GM20431 (cell line): ENCODE measurements at regions not wholly inside any gene's neighbourhood (a gene's known extent, or its start where the extent isn't known, plus 50 kb on each side); places are given as distances from the start of the nearest gene placed in this dataset.
"Not testable (repeated sequence)": the region's sequence is repeated elsewhere in the genome, so short reads cannot be mapped to it uniquely, and the experiment has no call there.

Experiments
- in situ Hi-C: fragments of 300-500 bp; cut with MseI, MboI; formaldehyde crosslinking; loops from one replicate; pipeline ENCODE4 v1.15.0; 2020; ENCODE audit warnings: low sequenced_read_pairs; ENCODE audit not compliant: unreplicated experiment

- in situ Hi-C loops, result no loop called here
These were observed 218.7 kb upstream of the HS3ST1 start for GRCh38 chr4:11647433-11647832.

DNA sequence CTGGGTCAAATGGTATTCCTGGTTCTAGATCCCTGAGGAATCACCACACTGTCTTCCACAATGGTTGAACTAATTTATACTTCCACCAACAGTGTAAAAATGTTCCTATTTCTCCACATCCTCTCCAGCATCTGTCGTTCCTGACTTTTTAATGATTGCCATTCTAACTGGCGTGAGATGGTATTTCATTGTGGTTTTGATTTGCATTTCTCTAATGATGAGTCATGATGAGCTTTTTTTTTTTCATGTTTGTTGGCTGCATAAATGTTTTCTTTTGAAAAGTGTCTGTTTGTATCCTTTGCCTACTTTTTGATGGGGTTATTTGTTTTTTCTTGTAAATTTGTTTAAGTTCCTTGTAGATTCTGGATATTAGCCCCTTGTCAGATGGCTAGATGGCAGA, 214.4 kb upstream of the HS3ST1 start:
- in situ Hi-C loops, result not testable (repeated sequence)

DNA sequence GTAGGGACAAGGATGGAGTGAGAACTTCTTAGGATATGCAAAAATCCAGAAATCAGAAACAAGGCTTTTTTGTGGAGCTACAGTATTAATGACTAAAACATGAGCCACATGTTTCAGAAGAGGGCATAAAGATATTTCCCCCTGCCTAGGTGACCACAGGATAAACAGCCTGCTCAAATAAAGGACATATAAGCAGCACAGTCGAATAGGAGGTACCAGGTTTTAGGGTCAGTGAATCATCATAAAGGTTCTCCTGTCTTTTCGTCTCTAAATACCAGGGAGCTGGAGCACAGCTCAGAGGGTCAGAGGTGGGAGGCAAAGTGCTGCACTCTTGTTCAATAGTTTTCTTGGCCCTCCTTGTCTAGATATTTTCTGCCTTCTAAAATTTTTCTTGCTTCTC, 211.9 kb upstream of the HS3ST1 start:
- in situ Hi-C loops, result no loop called here

GRCh38 chr4:11636551-11636950, 207.9 kb upstream of the HS3ST1 start:
- in situ Hi-C loops, result no loop called here

GRCh38 chr4:11636031-11636430, 207.3 kb upstream of the HS3ST1 start:
- in situ Hi-C loops, result no loop called here

DNA sequence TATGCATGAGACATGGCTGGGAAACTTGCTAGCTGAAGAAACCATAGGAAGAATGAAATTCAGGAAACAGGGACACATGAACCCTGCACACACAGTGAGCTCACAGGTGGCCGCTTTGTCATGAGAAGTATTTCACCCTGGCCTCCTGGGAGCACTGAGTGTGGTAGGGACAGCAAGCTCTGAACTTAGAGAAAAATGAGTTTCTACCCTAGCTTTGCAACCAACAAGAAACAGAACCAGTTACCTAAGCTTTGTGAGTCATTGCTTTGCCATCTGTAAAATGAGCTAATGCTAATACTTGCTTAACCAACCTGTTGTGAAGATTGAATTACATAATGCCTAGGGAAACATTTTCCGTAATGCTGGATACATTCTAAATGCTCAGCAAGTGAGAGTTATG, 206.6 kb upstream of the HS3ST1 start:
- in situ Hi-C loops, result no loop called here

DNA sequence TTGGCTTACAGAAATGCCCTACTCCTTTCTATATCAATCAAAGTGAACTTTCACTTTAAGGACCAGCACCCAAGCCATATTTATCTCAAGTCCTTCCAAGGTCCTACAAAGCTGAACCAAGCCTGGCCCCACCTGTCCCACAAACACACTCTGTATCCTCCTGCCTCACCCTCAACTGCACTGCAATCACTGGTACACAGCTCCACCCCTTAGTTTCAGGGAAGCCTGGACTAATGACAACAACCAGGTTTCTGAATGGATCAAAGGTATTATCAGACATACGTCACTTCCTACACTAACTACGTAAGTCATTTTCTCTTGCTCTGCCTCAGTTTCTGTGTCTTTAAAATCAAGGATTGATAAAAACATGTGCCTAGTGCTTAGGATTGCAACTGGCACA, 205.6 kb upstream of the HS3ST1 start:
- in situ Hi-C loops, result no loop called here

GRCh38 chr4:11633430-11633829, 204.7 kb upstream of the HS3ST1 start:
- in situ Hi-C loops, result no loop called here

DNA sequence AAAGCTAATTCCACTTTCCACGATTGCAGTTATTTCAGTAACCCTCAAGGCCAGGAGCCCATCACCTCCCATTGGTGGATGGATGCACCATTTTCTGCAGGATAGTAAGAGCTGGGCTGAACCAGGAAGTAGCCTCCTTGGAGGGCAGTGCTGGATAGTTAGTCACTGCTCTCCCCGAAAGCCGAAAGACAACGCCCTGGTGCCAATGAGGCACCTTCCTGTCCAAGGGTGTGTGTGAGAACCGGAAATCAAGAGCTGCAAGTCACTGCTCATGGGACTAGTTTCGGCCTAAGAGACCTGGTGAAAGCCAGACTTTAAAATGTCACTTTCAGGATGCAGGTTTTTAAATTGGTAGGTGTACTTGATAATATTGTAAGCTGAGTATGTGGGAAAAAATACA, 203.8 kb upstream of the HS3ST1 start:
- in situ Hi-C loops, result no loop called here

- in situ Hi-C loops, result no loop called here
These were observed 203.3 kb upstream of the HS3ST1 start for GRCh38 chr4:11632025-11632424.

DNA sequence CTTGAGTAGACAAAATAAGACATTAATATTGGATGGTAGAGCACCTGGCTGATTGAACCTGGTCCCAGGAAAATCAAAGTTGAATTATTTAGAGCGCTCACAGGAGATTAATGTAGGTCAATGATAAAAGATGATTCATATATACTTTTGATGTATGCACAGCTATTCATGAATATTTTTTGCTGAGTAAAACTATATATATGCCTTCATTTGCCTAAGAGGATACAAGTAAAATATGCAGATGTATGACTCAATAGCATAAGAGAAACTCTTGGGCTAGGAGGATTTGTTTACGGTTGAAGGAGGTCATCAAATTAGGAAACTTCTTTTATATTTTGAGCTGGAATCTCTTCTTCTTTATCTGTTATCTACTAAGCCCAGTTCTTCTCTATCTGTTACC, 202.7 kb upstream of the HS3ST1 start:
- in situ Hi-C loops, result no loop called here

DNA sequence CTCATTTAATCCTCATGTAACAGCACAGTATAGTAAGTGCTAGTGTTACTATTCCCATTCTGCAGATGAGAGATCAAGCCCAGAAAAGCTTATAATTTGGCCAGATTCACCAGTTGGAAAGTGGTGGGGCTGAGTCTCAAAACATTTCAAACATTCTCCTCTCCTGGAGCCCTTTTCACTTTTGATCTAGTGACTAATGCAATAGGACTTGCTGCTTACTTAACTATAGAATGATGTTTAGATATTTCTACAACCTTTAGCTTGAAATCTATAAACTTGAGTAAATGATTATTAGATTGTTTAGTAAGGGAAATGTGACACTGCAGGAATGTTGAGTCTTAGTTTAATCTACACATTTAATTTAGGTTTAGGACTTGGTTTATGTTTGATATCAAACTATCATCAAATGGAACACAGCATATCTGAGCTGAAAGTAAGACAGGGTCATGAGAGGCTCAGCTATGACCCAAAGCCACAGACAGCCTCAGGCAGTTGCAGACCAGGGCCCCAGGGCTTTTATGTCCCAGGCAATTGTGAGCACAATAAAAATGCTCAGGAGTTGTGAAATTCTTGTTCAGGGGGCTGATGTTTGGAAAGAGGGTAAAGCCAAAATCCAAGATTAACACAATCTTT, 199.5 kb upstream of the HS3ST1 start:
- in situ Hi-C loops, result no loop called here

- in situ Hi-C loops, result no loop called here
These were observed 197.4 kb upstream of the HS3ST1 start for GRCh38 chr4:11626066-11626465.

DNA sequence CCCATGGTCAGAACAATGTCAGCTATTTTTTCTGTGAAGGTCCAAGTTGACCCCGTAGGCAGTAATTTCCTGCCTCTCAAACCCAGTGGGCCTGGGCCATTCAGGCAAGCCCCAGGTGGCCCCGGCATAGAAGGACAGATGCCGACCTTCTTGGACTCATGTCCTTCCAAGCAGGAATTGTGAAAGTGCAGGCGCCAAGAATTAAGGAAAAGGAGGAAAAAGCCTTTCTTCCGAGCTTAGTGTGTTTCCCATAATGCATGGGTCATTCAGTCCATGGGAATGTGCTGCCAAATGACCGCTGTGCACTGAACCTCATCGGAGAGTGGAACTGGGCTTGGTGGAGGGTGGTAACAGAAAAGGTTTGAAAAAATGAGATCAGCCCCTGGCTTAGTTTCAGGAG, 196.5 kb upstream of the HS3ST1 start:
- in situ Hi-C loops, result no loop called here

DNA sequence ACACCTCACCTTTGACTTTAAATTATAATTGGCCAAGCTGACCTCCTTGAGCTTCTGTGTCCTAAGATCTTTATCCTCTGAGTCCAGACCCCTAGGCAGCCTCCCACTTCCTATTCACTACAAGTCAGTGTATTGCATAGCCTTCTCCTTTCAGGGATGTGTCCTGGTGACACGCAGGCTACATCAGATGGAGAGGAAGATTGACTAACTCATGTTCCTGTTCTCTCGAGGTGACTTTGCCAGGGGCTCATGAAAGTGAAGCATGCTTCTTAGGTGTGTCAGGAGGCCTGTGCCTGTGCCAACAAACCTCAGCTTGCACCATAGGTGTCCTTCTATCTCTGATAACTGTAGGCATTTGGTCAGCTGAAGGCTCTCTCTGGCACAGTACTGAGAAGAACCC, 195.7 kb upstream of the HS3ST1 start:
- in situ Hi-C loops, result no loop called here

DNA sequence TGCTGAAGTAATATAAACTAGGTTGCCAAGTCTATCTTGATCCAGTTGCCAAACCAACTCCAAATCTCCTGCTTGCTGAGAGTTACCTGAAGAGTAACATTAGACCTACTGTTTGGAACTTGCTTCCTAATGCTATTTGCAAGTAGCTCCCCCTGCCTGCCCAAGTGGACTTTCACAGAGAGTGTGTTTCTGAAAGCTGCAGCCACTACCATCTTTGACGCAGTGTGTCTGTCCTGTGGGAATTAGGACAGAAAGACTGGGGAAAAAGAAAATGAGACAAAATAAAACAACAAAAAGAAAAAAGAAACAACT, 195.0 kb upstream of the HS3ST1 start:
- in situ Hi-C loops, result no loop called here

- in situ Hi-C loops, result no loop called here
These were observed 194.4 kb upstream of the HS3ST1 start for GRCh38 chr4:11622961-11623725.

DNA sequence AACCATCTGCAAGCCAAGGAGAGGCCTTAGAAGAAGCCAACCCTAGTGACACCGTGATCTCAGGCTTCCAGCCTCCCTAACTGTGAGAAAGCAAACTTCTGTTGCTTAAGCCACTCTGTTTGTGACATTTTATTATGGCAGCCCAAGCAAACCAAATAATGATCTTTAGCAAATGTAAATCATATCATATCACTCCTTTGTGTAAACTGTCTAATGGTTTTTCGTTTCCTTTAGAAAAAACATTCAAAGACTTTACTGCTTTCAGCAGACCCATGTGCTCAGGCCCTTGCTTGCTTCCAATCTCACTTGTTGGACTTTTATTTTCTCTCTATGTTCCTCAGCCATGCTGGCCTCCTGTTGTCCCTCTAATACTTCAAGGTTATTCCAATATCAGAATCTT, 192.2 kb upstream of the HS3ST1 start:
- in situ Hi-C loops, result no loop called here

DNA sequence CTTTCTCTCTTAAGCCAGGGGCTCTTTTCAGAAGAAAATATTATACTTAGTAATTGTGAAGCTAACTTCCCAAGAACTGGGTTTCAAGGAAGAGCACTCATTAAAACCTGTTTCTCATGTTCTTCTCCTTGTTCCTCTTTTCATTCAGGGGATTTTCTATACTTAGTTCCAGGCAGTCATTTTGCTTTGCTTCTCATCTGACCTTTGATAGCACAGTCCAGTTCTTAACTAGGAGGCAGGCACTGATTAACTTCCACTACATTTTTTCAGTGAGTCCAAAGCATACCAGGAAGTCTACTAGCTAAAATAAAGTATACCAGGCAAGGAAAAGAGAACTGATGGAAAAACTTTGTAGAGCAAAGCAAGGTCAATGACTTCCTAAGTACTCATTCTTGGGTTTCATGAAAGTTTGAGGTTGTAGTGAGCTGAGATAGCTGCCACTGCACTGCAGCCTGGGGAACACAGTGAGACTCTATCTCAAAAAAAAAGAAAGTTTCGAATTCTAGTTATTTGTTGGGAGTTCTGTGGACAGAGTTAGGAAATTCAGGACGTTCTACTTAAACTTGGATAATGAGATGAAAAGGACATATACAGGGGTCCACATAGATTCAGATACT, 190.1 kb upstream of the HS3ST1 start:
- in situ Hi-C loops, result no loop called here

DNA sequence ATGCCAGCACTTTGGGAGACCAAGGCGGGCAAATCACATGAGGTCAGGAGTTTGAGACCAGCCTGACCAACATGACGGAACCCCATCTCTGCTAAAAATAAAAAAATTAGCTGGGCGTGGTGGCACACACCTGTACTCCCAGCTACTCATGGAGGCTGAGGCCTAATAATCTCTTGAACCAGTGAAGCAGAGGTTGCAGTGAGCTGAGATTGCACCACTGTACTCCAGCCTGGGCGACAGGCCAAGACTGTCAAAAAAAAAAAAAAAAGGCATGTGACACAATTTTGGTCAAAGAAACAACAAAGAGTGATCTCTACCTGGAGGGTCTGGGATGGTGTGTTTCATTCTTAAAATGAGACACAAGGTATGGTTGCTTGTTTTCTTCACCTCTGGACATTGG, 188.2 kb upstream of the HS3ST1 start:
- in situ Hi-C loops, result no loop called here

DNA sequence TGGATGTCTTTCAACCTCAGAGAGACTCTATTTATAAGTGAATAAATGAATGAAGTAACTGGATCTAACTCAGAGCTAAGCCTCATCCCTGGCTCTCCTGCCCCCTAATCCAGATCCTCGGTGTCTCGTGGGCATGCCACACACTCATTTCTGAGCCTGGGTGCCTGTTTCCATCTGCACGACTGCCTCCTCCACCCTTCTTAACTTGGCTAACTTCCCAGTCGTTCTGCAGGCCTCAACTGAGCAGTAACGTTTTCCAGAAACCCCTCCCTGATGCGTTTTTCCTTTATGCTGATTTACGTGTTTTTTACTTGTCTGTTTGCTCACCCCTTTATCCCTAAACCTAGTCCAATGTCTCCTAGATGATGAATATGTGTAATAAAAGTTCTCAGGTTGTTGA, 186.9 kb upstream of the HS3ST1 start:
- in situ Hi-C loops, result no loop called here

DNA sequence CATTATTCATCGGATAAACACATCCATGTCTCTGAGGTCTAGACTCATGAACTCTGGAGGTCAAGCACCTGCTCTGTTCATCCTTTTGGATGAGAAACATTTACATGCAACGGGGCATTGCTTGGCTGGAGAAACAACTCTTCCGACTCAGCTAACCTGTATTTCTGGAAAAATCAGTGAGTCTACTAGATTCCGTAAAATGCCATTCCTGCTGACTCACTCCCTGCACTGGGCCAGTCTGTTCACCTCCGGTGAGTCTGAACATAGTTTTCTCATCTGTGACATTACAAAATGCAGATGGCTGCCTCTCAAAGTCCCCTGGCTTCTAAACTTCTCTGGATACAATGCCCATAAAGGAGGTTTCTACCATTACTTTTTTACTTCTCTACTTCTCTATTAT, 185.7 kb upstream of the HS3ST1 start:
- in situ Hi-C loops, result no loop called here
